ENCODE measurements at regions not wholly inside any gene's neighbourhood (a gene's known extent, or its start where the extent isn't known, plus 50 kb on each side); places are given as distances from the start of the nearest gene placed in this dataset.
"Not testable (repeated sequence)": the region's sequence is repeated elsewhere in the genome, so short reads cannot be mapped to it uniquely, and the experiment has no call there.

DNA sequence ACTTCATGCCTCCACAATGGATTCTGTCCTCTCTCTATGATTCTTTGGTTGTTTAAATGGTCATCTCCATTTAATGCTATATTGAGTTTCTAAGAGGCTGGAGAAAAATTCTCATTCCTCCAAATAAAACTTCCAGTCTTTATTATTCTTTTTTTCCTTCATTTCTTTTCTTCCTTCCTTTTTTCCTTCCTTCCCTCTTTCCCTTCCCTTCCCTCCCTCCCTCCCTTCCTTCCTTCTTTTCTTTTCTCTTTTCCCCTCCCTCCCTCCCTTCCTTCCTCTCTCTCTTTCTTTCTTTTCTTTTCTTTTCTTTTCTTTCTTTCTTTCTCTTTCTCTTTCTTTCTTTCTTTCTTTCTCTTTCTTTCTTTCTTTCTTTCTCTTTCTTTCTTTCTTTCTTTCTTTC lies 386.1 kb upstream of the PROX1 start:
- DNase-seq, result not testable (repeated sequence)

DNA sequence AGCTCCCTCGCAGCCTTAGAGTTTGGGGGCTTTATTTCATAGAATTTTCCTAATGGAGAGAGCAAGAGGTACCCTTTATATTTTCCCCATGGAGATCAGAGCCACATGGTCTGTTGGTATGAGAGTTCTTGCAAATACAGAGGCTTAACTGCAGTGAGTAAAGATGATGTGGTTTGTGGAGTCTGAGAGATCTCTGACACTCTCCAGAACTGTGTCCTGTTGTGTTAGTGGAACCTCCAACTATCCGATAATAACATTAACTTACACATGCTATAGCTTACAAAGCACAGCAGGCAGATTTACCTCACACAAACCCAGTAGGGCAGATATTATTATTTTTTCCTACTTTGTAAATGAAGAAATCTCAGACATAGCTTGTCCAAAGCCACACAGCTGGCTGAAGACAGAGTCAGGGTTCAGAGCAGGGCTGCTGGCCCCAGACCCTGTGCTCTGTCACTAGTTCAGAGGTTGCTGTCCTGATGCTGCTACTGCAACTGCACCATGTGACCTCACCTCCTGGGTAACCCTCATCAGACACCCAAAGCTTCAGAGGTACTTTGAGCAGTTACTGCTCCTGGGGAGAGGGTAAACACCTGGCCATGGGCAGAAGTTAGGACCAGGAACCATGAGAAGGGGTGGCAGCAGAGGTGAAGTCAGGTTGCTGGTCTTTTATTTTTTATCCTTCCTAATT lies 384.8 kb upstream of the PROX1 start:
- DNase-seq, result no peak

GRCh38 chr1:213604477-213604876 lies 383.3 kb upstream of the PROX1 start:
- DNase-seq, result no peak

DNA sequence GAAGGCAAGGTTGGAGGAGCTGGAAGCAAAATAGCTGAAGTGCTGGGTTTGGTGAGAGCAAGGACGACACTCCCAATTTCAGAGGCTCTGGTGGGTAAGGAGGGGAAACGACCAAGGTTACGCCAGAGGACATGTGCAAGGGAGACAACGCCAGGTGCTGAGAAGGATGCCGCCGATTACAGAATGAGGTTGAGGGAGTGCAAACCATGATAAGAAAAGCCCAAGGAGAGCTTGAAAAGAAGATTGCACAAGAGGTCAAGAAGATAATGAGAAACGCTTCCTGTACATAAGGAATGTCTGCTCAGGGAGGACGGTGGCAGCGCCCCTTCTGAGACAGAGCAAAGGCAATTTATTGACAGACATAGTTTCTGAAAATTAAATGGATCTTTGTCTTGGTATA lies 382.0 kb upstream of the PROX1 start:
- no peak for DNase-seq

DNA sequence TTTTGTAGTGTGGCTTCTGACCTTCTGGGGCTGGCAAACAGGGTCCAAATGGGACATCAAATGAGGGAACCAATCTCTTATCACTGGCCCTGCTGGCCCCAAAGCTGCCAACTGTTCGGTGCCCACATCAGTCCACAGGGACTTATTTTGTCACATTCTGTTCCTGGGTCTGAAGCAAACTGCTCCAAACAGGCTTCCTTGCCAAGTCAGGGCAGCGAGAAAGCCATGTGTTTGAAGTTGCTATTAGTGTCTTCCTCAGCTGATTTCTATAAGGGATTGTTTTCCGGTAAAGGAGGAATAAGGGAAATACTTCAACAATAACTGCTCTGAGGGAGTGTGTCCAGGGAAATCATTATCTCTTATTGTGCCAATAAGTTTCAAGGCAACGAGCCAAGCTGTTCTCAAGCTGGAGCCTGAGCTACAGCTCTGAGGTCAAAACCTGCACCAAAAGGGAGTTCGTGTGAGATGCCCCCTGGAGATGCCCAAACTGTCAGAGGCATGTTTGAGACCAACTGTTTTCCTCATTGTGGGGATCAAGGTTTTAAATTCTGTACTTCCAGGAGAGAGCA lies 381.4 kb upstream of the PROX1 start:
- no peak for DNase-seq

GRCh38 chr1:213613549-213613948 lies 374.2 kb upstream of the PROX1 start:
- no peak for DNase-seq

- DNase-seq, result no peak
Observed at GRCh38 chr1:213615226-213615916, 372.4 kb upstream of the PROX1 start.

DNA sequence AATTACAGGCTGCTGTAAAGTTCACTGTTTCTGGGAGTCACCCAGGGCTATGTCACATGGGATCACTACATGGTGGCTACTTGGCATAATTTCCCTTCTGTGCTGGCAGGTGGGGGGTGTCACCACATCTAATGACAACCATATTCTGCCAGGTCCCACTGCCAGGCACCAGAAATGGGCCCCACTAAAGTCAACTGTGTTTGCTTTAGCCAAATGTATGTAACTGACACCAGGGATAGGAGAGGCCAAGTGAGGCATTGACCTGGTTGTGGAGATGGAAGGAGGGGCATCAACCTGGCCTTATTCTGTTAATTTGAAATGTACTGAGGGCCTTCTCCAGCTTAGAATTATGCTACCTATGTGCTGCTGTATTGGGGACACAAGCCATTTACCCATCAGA lies 370.6 kb upstream of the PROX1 start:
- DNase-seq, result no peak

DNA sequence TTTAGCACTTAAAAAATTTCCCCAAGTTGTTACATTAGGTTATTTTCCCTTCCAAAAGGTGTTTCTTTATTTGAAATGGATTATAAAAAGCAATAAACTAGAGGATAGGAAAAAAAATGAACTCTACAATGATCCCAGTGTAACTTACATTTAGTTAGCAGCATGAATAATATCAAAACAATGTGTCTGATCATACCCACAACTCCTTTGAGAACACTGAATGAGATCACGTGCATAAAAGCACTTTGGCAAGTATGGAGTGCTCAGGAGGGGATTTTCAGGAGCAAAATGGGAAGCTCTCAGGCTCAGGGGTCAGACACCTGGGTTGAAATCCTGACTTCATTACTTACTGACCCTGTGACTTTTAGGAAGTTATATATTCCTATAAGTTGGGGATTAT lies 369.7 kb upstream of the PROX1 start:
- DNase-seq, result no peak

DNA sequence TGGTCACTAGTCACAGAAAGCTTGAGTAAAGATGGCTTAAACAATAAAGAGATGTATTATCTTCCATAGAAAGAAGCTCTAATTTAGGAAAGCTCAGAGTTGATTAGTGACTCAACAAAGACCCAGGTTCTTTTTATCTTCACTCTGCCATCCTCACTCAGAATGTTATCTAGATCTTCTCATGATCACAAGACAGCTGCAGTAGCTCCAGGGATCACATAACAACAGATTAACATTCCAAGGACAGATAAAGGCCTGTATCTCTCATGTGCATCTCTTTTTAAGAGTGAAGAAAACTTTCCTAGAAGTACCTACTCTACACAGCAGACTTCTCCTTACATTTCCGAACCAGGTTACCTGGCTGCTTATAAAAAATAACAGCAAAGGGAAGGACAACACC lies 368.7 kb upstream of the PROX1 start:
- DNase-seq, result no peak

- no peak for DNase-seq
Observed at GRCh38 chr1:213621077-213621476, 366.7 kb upstream of the PROX1 start.

DNA sequence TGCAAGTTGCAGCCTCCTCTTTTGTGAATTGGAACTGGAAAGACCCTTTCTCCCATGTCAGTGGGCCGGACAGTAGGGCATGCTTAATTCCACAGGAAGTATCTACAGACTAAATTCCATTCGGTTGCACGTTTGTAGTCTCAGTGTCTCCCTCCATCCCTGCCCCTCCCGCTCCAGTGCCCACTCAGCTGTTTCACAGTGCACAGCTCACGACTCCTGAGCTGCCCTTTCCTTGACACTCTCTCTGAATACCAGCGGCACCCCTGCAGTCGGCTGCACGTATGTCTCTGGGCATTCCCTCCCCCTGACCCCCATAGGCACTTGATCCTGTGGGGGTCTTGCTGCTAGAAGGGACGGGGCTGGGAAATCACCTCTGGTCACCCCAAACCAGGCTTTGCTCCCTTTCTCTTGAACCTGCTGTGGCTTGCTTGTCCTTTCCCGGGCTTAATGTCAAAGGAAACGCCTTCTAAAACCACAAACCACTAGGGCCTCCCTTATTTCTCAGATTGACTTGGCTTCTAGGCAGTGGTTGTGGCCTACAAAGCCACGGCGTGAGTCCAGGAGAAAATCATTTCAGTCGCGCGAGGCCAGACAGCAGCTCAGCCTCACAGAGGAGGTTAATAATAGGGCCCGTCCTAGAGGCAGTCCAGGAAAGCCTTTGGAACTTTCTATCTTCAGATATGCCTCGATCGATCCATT lies 365.3 kb upstream of the PROX1 start:
- no peak for DNase-seq

DNA sequence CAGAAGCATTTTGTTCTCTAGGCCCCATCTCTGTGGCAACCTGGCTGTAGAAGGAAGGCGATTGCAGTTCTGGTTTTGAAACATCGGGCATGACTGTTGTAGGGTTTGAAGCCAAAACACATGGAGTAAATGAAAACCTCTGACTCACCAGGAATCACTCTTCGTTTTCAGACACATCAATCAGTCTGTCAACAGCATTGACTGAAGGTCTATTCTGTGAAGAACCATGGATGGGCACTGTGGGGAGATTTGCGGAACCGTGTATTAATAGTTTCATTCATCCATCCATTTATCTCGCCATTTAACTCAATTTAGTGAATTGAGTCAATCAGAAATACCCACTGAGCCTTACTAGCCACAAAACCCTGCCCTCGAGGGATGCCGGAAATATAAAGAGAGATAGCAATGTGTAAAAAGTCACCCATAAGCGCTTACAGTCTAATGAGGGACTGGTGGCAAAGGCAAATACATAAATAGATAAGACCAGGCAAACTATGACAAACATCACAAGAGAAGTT lies 364.6 kb upstream of the PROX1 start:
- DNase-seq, result no peak

DNA sequence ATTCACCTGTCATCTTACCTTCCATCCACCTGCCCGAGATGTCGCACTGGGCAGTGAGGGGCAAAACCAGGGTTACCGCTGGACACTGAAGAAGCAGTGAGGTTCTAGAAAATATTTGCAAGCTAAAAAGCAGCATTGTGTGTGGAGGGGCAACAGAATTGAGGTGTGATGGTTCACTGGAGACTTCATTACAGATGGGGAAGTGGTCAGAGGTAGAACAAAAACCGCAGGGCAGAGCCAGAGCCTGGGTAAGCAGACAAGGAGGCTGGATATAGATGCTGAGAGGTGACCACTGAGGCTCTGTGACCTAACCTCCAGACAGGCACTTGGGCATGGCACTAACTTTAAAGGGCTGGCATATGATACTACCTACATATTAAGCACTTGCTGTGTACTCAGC lies 363.9 kb upstream of the PROX1 start:
- no peak for DNase-seq

GRCh38 chr1:213636778-213637177 lies 351.0 kb upstream of the PROX1 start:
- not testable (repeated sequence) for DNase-seq

DNA sequence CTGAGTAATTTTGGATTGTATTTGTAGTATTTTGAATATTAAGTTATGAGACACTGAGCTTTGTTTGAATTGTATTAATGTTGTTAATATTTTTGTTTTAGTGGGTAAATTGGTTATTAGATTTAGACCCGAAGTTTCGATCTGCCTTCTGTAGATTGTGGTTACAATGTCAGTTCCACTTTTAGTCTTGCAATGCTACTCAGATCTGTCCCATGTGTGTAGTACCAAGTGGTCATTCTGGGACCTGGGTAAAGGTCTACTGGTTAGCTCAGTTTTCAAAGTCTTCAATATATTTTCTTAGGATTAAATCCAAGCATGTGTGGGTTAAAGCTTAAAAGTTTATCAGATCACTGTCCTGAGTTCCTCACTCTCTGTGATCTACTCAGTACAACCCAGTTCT lies 346.5 kb upstream of the PROX1 start:
- DNase-seq, result no peak

- DNase-seq, result no peak
Observed at GRCh38 chr1:213643360-213643759, 344.4 kb upstream of the PROX1 start.

GRCh38 chr1:213647864-213648650 lies 339.7 kb upstream of the PROX1 start:
- no peak for DNase-seq

DNA sequence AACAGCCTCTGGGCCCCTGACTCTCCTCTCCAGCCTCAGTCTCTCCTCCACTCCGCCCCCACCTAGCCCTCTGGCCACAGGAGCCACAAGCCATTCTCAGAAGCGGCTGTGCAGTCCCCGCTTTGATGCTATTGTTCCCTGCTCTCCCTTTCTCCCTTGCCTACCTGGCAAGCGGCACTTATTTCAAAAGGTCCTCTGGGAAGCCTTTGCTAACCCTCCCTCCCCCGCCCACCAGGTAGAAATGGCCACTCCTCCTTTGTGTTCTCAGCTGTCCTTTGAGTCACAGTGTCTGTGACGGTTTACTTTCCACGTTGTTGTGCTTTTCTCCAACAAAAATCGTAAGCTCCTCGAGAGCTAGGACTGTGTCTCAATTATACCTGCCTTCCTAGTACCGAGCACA lies 338.4 kb upstream of the PROX1 start:
- DNase-seq, result no peak

- no peak for DNase-seq
Observed at GRCh38 chr1:213650603-213651002, 337.2 kb upstream of the PROX1 start.

DNA sequence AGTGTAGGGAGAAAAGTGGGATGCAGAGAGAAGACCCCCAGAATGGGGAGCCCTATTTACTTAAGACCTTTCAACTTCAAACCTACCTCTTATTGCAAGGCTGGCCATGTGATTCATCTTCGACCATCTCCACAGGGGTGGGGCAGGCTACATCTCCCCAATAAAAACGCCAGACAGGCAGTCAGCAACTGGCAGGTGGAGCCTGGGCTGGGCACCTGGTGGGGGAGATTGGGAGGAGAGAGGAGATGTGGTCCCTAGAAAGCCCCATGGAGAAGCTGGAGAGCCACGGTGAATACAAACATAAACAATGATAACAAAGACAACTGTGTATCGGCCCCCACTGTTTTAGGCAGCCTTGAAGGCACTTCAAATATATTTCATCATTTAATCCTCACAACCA lies 336.7 kb upstream of the PROX1 start:
- no peak for DNase-seq

- DNase-seq, result no peak
Observed at GRCh38 chr1:213652109-213652508, 335.7 kb upstream of the PROX1 start.

- DNase-seq, result no peak
Observed at GRCh38 chr1:213656039-213656438, 331.7 kb upstream of the PROX1 start.
